GM18508 (cell line): ENCODE measurements at regions not wholly inside any gene's neighbourhood (a gene's known extent, or its start where the extent isn't known, plus 50 kb on each side); places are given as distances from the start of the nearest gene placed in this dataset.
"Not testable (repeated sequence)": the region's sequence is repeated elsewhere in the genome, so short reads cannot be mapped to it uniquely, and the experiment has no call there.

ENCODE experiments used
- ATAC-seq: cut with Tn5 transposase; IDR thresholded peaks from one replicate; pipeline ENCODE4 v1.9.1; 2021; ENCODE audit warnings: moderate number of reproducible peaks; ENCODE audit not compliant: insufficient read depth, unreplicated experiment

DNA sequence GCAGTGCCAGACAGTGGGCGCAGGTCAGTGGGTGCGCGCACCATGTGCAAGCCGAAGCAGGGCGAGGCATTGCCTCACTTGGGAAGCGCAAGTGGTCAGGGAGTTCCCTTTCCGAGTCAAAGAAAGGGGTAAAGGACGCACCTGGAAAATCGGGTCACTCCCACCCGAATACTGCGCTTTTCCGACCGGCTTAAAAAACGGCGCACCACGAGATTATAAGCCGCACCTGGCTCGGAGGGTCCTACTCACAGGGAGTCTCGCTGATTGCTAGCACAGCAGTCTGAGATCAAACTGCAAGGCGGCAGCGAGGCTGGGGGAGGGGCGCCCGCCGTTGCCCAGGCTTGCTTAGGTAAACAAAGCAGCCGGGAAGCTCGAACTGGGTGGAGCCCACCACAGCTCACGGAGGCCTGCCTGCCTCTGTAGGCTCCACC lies 77.9 kb downstream of the NR4A2 start:
- ATAC-seq: not testable (repeated sequence)

DNA sequence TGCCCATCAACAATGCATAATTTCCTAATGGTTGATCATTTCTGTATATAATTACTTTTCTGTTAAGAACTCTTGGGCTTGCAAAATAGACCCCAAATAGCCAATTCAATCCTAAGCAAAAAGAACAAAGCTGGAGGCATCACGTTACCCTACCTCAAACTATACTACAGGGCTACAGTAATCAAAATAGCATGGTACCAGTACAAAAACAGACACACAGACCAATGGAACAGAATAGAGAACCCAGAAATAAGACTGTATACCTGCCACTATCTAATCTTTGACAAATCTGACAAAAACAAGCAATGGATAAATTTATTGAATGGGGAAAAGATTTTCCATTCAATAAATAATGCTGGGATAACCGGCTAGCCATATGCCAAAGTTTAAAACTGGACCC lies 78.8 kb downstream of the NR4A2 start:
- no peak for ATAC-seq

DNA sequence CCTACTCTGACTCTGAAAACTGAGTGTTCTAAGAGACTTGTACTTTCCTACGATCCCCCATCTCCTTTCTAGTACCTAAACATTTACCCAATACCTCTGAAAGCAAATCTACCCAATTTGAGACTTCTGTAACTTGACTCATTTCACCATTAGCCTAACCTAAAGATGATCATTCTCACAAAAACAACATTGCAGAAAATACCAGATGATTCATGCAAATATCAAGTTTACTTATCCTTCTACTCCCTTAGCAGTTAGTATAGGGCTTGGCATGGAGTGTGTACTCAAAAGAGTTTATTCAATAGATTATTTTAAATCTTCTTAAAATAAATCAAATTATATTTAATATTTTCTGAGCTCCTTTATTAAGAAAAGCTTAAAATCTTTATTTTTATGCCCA lies 89.6 kb downstream of the NR4A2 start:
- ATAC-seq: no peak

- ATAC-seq: no peak
Observed at GRCh38 chr2:156237558-156237957, 95.0 kb downstream of the NR4A2 start.

DNA sequence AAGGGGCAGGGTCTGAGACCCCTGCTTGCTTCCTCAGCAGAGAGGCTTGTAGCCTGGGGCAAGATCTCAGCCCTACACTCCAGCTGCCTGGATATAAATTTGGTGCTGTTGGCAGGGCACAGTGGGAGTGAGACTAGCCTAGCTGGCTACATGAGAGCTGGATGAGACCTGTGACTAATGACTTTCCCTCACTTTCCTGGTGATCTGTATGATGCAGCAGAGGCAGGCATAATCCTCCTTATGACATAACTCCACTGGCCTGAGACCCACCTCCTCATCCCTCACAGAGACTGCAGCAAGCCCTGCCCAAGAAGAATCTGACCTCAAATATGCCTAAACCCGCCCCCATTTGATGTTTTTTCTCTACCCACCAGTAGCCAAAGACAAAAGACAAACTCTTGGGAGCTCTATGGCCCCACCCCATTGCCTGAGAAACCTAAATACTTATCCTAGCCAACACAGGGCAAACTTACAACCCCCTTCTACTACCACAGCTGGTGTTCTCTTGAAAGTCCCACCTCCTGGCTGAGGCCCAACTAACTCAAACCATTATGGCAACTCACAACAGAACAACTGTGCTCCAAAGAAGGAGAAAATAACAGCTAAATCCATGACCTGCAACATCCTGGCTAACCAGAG lies 102.7 kb downstream of the NR4A2 start:
- ATAC-seq: no peak

- ATAC-seq: not testable (repeated sequence)
Observed at GRCh38 chr2:156223328-156223727, 109.2 kb downstream of the NR4A2 start.

GRCh38 chr2:156221703-156222102 lies 110.8 kb downstream of the NR4A2 start:
- no peak for ATAC-seq

DNA sequence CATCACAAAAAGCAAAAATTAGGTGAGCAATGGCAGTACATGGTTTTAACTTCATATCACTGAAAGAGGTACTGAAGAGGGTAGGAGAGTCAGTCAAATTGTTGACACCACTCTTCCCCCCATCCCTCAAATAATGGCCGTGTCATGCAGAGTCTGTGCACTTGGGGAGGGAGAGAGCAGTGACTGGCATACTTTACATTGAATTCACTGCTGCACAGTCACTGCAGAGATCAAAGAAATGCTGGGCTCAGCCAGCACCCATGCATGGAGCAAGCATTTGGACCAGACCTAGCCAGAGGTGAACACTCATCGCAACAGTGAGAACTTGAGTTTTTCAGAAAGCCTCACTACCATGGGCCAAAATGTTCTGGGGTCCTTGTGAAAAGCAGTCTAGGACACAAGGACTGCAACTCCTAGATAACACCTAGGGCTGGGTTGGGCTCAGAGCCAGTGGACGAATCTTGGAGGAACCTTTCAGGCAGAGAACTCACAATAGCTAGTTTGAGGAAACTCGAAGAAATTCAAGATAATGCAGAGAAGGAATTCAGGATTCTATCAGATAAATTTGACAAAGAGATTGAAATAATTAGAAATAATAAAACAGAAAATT lies 112.9 kb downstream of the NR4A2 start:
- no peak for ATAC-seq

DNA sequence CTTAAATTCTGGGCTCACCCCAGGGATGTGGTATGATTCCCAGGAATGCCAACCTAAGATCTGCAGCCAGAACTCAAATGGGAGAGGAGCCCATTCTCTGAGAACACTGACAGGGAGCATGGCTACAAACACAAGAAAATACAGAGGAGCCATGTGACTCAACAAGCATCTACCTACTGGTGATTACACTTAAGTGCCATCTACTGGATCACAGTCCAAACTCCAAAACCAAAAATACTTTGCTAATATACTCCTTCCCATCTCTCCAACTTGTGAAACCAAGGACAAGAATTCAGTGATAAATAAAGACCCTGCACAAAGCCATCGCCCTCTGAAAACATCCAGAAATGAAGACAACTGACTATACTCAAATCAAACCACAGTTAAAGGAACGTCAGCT lies 116.9 kb downstream of the NR4A2 start:
- no peak for ATAC-seq

- no peak for ATAC-seq
Observed at GRCh38 chr2:156211318-156211717, 121.2 kb downstream of the NR4A2 start.

GRCh38 chr2:156206355-156206754 lies 126.2 kb downstream of the NR4A2 start:
- no peak for ATAC-seq

DNA sequence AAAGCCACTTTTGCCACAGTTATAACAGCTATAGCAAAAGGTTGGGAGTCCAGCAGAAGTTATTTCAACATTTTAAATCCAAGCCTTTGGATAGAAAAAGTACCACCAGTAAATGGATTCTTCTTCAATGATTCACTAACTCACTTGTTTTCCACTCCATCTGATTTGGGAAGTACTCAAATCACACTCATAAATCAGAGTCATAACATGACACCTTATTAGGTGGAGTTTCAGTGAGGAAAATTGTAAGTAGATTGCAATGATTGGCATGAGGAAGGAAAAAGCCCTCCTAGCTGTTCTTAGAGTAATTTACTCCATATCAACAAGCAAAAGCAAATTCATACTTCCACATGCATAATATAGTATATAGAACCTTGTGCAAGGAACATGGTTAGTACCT lies 132.9 kb downstream of the NR4A2 start:
- ATAC-seq: no peak

GRCh38 chr2:156196031-156196430 lies 136.5 kb downstream of the NR4A2 start:
- ATAC-seq: no peak

DNA sequence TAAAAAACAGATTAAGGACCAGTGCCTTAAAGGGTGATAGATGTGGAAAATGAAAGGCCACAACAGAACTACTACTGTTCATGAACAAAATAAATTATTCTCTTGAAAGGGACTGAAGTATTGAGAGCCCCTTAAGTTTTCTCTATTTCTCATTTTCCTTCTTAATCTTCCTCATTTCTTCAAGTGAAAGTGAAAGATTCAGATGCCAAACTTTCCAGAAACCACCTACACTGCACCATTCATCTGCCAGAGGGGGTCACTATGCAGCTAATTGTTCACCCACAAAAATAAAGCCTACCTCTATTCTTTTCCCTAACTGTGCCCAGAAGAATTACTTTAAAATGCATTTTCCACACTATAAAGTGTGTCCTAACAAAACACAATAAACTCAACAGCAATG lies 140.1 kb downstream of the NR4A2 start:
- ATAC-seq: no peak

DNA sequence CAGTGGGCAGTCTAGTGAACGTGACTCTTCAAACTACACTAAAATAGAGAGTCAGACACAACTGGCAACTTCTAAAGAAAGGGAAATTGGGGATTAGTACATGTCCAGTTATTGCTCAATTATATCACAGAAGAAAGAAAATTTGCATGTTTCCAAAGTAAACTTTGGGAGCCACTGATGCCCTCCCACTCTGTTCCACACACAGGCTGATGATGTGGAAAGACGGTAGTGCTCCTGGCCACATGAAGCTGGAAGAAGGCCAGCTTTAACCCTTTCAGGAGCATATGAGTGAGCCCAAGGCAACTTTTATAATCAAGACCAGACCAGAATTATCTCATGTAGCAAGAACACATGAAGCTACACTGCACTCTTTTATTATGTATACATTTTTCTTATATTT lies 141.0 kb downstream of the NR4A2 start:
- ATAC-seq: no peak

- no peak for ATAC-seq
Observed at GRCh38 chr2:156190517-156190916, 142.0 kb downstream of the NR4A2 start.

- no peak for ATAC-seq
Observed at GRCh38 chr2:156189584-156189983, 142.9 kb downstream of the NR4A2 start.

- ATAC-seq: no peak
Observed at GRCh38 chr2:156189143-156189542, 143.4 kb downstream of the NR4A2 start.

DNA sequence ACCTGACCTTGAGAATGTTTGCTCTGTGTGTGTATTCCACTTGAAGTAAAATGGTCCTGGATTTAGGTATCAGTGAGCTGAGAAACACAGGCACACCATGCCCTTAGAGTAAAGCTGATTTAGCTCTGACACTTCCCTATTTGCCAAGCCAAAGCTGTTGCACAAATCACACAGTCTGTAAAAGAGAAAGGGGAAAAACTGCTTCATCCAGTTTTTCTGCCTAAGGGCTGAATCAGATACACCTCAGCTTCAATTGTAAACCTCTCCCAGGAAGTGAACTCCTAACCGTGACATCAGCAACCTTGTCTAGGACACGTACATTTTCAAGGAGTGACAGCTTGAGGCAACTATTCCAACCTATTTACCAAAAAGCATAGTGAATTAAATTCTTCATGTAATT lies 150.4 kb downstream of the NR4A2 start:
- no peak for ATAC-seq

DNA sequence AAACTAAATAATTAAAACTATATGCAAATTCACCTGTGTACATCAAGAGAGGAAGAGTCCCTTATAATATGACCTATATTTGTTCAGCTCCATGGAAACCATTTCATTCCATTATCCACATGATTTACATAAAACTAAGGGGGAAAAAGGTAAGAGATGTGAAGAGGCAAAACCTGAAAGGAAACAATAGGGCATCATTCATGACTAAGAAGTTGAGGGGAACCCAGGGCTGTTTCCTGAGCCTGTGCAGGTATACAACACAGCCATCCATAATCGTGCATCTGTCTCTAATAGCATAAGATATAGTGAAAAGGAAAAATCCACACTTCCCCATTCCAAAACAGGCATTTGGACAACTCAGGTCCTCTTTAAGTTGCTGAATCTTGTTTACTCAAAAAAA lies 151.3 kb downstream of the NR4A2 start:
- ATAC-seq: no peak

GRCh38 chr2:156177654-156178053 lies 154.9 kb downstream of the NR4A2 start:
- ATAC-seq: no peak

GRCh38 chr2:156175946-156176345 lies 156.6 kb downstream of the NR4A2 start:
- ATAC-seq: no peak
